K562 (cell line): ENCODE measurements at regions not wholly inside any gene's neighbourhood (a gene's known extent, or its start where the extent isn't known, plus 50 kb on each side); places are given as distances from the start of the nearest gene placed in this dataset.

ENCODE experiments used
- BMI1 ChIP-seq: fragments of 150-350 bp; IDR thresholded peaks from 2 replicates; pipeline ENCODE4 v1.6.1; 2014; ENCODE audit warnings: low read length
- CHCHD3 ChIP-seq: fragments of 250-450 bp; sonication (Bioruptor Pico); IDR thresholded peaks from 2 replicates; pipeline ENCODE4 v2.1.2; 2022; ENCODE audit warnings: mild to moderate bottlenecking
- CTCFL ChIP-seq: IDR thresholded peaks from 2 replicates; pipeline ENCODE4 v1.6.1; 2011; ENCODE audit warnings: borderline replicate concordance, low read depth, mild to moderate bottlenecking, moderate library complexity, low read length; ENCODE audit not compliant: insufficient read depth, poor library complexity, severe bottlenecking
- GATA2 ChIP-seq: sonication (generic); formaldehyde crosslinking; IDR thresholded peaks from 2 replicates; pipeline ENCODE4 v1.4.0; 2020; ENCODE audit warnings: mild to moderate bottlenecking, missing genetic modification reagents
- HDAC2 ChIP-seq: fragments of 450-650 bp; IDR thresholded peaks from 2 replicates; pipeline ENCODE4 v1.6.1; 2016; ENCODE audit warnings: mild to moderate bottlenecking
- IRF9 ChIP-seq: fragments of 450-650 bp; IDR thresholded peaks from 2 replicates; pipeline ENCODE4 v1.6.1; 2016; ENCODE audit warnings: missing biosample characterization, missing genetic modification characterization
- NFE2L1 ChIP-seq: fragments of 450-650 bp; IDR thresholded peaks from 2 replicates; pipeline ENCODE4 v1.6.1; 2016; ENCODE audit warnings: missing genetic modification characterization, low read depth, mild to moderate bottlenecking, missing compliant biosample characterization, moderate library complexity, borderline replicate concordance
- NFRKB ChIP-seq: fragments of 450-650 bp; IDR thresholded peaks from 2 replicates; pipeline ENCODE4 v1.6.1; 2016; ENCODE audit warnings: low read depth
- PCBP2 ChIP-seq: fragments of 200-400 bp; formaldehyde crosslinking; IDR thresholded peaks from 2 replicates; pipeline ENCODE4 v1.6.1; 2018; ENCODE audit warnings: low read length, low read depth, mild to moderate bottlenecking, moderate library complexity; ENCODE audit not compliant: poor library complexity, severe bottlenecking
- POLR2G ChIP-seq: fragments of 200-400 bp; formaldehyde crosslinking; IDR thresholded peaks from 2 replicates; pipeline ENCODE4 v1.6.1; 2017; ENCODE audit warnings: low read depth, mild to moderate bottlenecking, antibody characterized with exemption, low read length, moderate library complexity
- RBM15 ChIP-seq: fragments of 200-400 bp; formaldehyde crosslinking; IDR thresholded peaks from 2 replicates; pipeline ENCODE4 v1.6.1; 2018; ENCODE audit warnings: mild to moderate bottlenecking, low read length, moderate library complexity; ENCODE audit not compliant: insufficient read depth
- RFX5 ChIP-seq: IDR thresholded peaks from 2 replicates; pipeline ENCODE4 v1.6.1; 2011; ENCODE audit warnings: low read depth, mild to moderate bottlenecking, improper control_type of control experiment, low read length
- SIRT6 ChIP-seq: IDR thresholded peaks from one replicate; pipeline ENCODE4 v1.6.1; 2012; ENCODE audit warnings: low read depth, mild to moderate bottlenecking, control low read depth, inconsistent platforms, low read length, moderate library complexity
- TCF7L2 ChIP-seq: fragments of 150-350 bp; IDR thresholded peaks from 2 replicates; pipeline ENCODE4 v1.6.1; 2016; ENCODE audit warnings: low read depth, mild to moderate bottlenecking, low read length, moderate library complexity
- TRIM28 ChIP-seq: fragments of 450-650 bp; IDR thresholded peaks from 2 replicates; pipeline ENCODE4 v1.6.1; 2017
- ZBTB34 ChIP-seq: fragments of 250-450 bp; sonication (Bioruptor Pico); IDR thresholded peaks from 2 replicates; pipeline ENCODE4 v1.8.0; 2021; ENCODE audit warnings: mild to moderate bottlenecking, moderate library complexity
- ZNF140 ChIP-seq: fragments of 250-450 bp; sonication (Bioruptor Pico); IDR thresholded peaks from 2 replicates; pipeline ENCODE4 v1.8.0; 2021; ENCODE audit warnings: moderate library complexity, mild to moderate bottlenecking, inconsistent platforms
- ZSCAN32 ChIP-seq: fragments of 450-650 bp; formaldehyde crosslinking; IDR thresholded peaks from 2 replicates; pipeline ENCODE4 v1.4.0; 2020; ENCODE audit warnings: mild to moderate bottlenecking, moderate library complexity
- TF ChIP-seq, protein P1 (sequence below): fragments of 450-650 bp; IDR thresholded peaks from 2 replicates; pipeline ENCODE4 v1.7.0; 2016; ENCODE audit warnings: borderline replicate concordance
- TF ChIP-seq, protein P2 (sequence below): fragments of 450-650 bp; IDR thresholded peaks from 2 replicates; pipeline ENCODE4 v1.6.1; 2017; ENCODE audit warnings: antibody characterized with exemption

DNA sequence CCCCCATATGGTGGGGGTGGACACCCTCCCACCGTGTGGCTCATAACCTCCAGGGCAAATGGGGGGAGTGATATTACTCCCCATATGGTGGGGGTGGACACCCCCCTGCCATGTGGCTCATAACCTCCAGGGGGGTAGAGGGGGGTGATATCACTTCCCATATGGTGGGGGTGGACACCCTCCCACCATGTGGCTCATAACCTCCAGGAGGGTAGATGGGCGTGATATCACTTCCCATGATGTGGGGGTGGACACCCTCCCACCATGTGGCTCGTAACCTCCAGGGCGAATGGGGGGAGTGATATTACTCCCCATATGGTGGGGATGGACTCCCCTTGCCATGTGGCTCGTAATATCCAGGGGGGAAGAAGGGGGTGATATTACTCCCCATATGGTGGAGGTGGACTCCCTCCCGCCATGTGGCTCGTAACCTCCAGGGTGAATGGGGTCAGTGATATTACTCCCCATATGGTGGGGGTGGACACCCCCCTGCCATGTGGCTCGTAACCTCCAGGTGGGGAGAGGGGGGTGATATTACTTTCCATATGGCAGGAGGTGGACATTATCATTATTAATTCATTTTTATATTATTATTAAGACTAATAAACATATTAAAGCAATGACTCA is 51.2 kb upstream of the OXA1L start (continued):
- TF ChIP-seq CTCFL (no peak), TCF7L2 (no peak), CHCHD3 (no peak), ZSCAN32 (no peak), SIRT6 (no peak), RFX5 (no peak), RBM15 (no peak), BMI1 (no peak), ZBTB34 (CRISPR knock-in tag) (no peak), NFE2L1 (tag) (no peak), PCBP2 (no peak), NFRKB (no peak), GATA2 (no peak), HDAC2 (no peak), POLR2G (no peak), ZNF140 (CRISPR knock-in tag) (no peak), IRF9 (tag) (no peak), TRIM28 (no peak)
- TF ChIP-seq, protein P1, sequence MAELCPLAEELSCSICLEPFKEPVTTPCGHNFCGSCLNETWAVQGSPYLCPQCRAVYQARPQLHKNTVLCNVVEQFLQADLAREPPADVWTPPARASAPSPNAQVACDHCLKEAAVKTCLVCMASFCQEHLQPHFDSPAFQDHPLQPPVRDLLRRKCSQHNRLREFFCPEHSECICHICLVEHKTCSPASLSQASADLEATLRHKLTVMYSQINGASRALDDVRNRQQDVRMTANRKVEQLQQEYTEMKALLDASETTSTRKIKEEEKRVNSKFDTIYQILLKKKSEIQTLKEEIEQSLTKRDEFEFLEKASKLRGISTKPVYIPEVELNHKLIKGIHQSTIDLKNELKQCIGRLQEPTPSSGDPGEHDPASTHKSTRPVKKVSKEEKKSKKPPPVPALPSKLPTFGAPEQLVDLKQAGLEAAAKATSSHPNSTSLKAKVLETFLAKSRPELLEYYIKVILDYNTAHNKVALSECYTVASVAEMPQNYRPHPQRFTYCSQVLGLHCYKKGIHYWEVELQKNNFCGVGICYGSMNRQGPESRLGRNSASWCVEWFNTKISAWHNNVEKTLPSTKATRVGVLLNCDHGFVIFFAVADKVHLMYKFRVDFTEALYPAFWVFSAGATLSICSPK, result no peak
- TF ChIP-seq, protein P2, sequence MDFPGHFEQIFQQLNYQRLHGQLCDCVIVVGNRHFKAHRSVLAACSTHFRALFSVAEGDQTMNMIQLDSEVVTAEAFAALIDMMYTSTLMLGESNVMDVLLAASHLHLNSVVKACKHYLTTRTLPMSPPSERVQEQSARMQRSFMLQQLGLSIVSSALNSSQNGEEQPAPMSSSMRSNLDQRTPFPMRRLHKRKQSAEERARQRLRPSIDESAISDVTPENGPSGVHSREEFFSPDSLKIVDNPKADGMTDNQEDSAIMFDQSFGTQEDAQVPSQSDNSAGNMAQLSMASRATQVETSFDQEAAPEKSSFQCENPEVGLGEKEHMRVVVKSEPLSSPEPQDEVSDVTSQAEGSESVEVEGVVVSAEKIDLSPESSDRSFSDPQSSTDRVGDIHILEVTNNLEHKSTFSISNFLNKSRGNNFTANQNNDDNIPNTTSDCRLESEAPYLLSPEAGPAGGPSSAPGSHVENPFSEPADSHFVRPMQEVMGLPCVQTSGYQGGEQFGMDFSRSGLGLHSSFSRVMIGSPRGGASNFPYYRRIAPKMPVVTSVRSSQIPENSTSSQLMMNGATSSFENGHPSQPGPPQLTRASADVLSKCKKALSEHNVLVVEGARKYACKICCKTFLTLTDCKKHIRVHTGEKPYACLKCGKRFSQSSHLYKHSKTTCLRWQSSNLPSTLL, result no peak
